ENCODE measurements at regions not wholly inside any gene's neighbourhood (a gene's known extent, or its start where the extent isn't known, plus 50 kb on each side); places are given as distances from the start of the nearest gene placed in this dataset.
"Not testable (repeated sequence)": the region's sequence is repeated elsewhere in the genome, so short reads cannot be mapped to it uniquely, and the experiment has no call there.

- no peak overlapping the region for H3K4me3 ChIP-seq (ENCODE audit: low read depth in 1 of 2, low read length in 2 of 2)
- H3K36me3 ChIP-seq (ENCODE audit: insufficient read depth, low read length), result no peaks in the 10 kb centered on the region
- H3K27ac ChIP-seq (ENCODE audit: low read depth, low read length), result no peak overlapping the region
- no peaks in the 10 kb centered on the region for H3K4me1 ChIP-seq (ENCODE audit: insufficient read depth, low read length)
- no peak overlapping the region for H3K9ac ChIP-seq (ENCODE audit: low read length)
- no peaks in the 10 kb centered on the region for H3K9me3 ChIP-seq (ENCODE audit: low read length)
- no peaks in the 10 kb centered on the region for H3K27me3 ChIP-seq (ENCODE audit: control insufficient read depth in 1 of 2, insufficient read depth in 2 of 2, low read length in 2 of 2)
Measured at GRCh38 chr20:41747226-41747625, 129.0 kb upstream of the CHD6 start.

DNA sequence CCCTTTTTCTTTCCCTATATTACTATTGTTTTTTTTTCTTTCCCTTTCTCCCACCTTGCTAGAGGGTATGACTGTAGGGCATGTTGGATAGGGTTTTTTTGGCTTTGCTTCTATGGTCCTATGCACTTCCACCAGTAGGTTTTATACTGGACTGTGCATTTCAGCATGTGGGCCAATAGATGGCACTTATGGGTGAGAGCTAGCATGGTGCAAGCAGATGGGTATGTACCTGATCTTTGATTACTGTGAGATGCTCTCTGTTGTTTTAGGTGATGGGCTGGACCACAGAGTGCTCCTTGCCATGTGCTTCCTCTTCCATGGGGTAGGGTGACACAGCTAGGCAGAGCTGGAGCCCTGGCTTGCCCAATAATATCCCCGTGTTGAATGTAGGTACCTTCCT is 128.5 kb upstream of the CHD6 start:
- Histone ChIP-seq H3K9ac (ENCODE audit: low read length) (no peak overlapping the region), H3K4me3 (ENCODE audit: low read depth in 1 of 2, low read length in 2 of 2) (no peak overlapping the region), H3K36me3 (ENCODE audit: insufficient read depth, low read length) (no peaks in the 10 kb centered on the region), H3K27me3 (ENCODE audit: control insufficient read depth in 1 of 2, insufficient read depth in 2 of 2, low read length in 2 of 2) (no peaks in the 10 kb centered on the region), H3K9me3 (ENCODE audit: low read length) (no peaks in the 10 kb centered on the region), H3K27ac (ENCODE audit: low read depth, low read length) (no peak overlapping the region), H3K4me1 (ENCODE audit: insufficient read depth, low read length) (no peaks in the 10 kb centered on the region)

GRCh38 chr20:41738604-41739206 is 120.5 kb upstream of the CHD6 start:
- H3K4me1 ChIP-seq (ENCODE audit: insufficient read depth, low read length), result no peaks in the 10 kb centered on the region
- no peaks in the 10 kb centered on the region for H3K27me3 ChIP-seq (ENCODE audit: control insufficient read depth in 1 of 2, insufficient read depth in 2 of 2, low read length in 2 of 2)
- H3K27ac ChIP-seq (ENCODE audit: low read depth, low read length), result no peak overlapping the region
- no peak overlapping the region for H3K9ac ChIP-seq (ENCODE audit: low read length)
- H3K36me3 ChIP-seq (ENCODE audit: insufficient read depth, low read length), result no peaks in the 10 kb centered on the region
- H3K9me3 ChIP-seq (ENCODE audit: low read length), result no peaks in the 10 kb centered on the region
- H3K4me3 ChIP-seq (ENCODE audit: low read depth in 1 of 2, low read length in 2 of 2), result no peak overlapping the region

- no peak overlapping the region for H3K27ac ChIP-seq (ENCODE audit: low read depth, low read length)
- no peak overlapping the region for H3K9ac ChIP-seq (ENCODE audit: low read length)
- no peaks in the 10 kb centered on the region for H3K4me1 ChIP-seq (ENCODE audit: insufficient read depth, low read length)
- H3K27me3 ChIP-seq (ENCODE audit: control insufficient read depth in 1 of 2, insufficient read depth in 2 of 2, low read length in 2 of 2), result no peaks in the 10 kb centered on the region
- no peaks in the 10 kb centered on the region for H3K9me3 ChIP-seq (ENCODE audit: low read length)
- H3K4me3 ChIP-seq (ENCODE audit: low read depth in 1 of 2, low read length in 2 of 2), result no peak overlapping the region
- no peaks in the 10 kb centered on the region for H3K36me3 ChIP-seq (ENCODE audit: insufficient read depth, low read length)
Measured at GRCh38 chr20:41735949-41736348, 117.8 kb upstream of the CHD6 start.

GRCh38 chr20:41734506-41734945 is 116.3 kb upstream of the CHD6 start:
- H3K27ac ChIP-seq (ENCODE audit: low read depth, low read length), result no peak overlapping the region
- H3K36me3 ChIP-seq (ENCODE audit: insufficient read depth, low read length), result no peaks in the 10 kb centered on the region
- H3K9ac ChIP-seq (ENCODE audit: low read length), result no peak overlapping the region
- no peaks in the 10 kb centered on the region for H3K4me1 ChIP-seq (ENCODE audit: insufficient read depth, low read length)
- no peaks in the 10 kb centered on the region for H3K9me3 ChIP-seq (ENCODE audit: low read length)
- no peaks in the 10 kb centered on the region for H3K27me3 ChIP-seq (ENCODE audit: control insufficient read depth in 1 of 2, insufficient read depth in 2 of 2, low read length in 2 of 2)
- no peak overlapping the region for H3K4me3 ChIP-seq (ENCODE audit: low read depth in 1 of 2, low read length in 2 of 2)

DNA sequence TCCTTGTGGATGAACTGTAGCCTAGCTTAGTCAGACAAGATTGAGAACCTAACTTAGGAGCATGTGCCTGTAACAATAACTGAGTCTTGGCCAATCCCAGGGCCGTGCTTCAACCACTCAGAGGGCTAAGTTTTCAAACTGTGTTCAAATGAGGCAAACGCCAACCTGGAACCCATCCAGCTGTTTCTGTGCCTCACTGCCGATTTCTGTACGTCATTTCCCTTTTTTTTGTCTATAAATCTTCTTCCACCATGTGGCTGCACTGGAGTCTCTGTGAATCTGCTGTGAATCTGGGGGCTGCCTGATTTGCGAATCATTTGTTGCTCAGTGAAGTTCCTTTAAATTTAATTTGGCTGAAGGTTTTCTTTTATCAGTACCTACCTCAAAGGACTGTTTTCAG is 115.0 kb upstream of the CHD6 start:
- no peaks in the 10 kb centered on the region for H3K27me3 ChIP-seq (ENCODE audit: control insufficient read depth in 1 of 2, insufficient read depth in 2 of 2, low read length in 2 of 2)
- no peak overlapping the region for H3K27ac ChIP-seq (ENCODE audit: low read depth, low read length)
- no peak overlapping the region for H3K4me3 ChIP-seq (ENCODE audit: low read depth in 1 of 2, low read length in 2 of 2)
- H3K9ac ChIP-seq (ENCODE audit: low read length), result no peak overlapping the region
- no peaks in the 10 kb centered on the region for H3K4me1 ChIP-seq (ENCODE audit: insufficient read depth, low read length)
- no peaks in the 10 kb centered on the region for H3K9me3 ChIP-seq (ENCODE audit: low read length)
- no peaks in the 10 kb centered on the region for H3K36me3 ChIP-seq (ENCODE audit: insufficient read depth, low read length)

- not testable (repeated sequence) for H3K27me3 ChIP-seq (ENCODE audit: control insufficient read depth in 1 of 2, insufficient read depth in 2 of 2, low read length in 2 of 2); H3K4me1 ChIP-seq (ENCODE audit: insufficient read depth, low read length); H3K9ac ChIP-seq (ENCODE audit: low read length); H3K36me3 ChIP-seq (ENCODE audit: insufficient read depth, low read length); H3K4me3 ChIP-seq (ENCODE audit: low read depth in 1 of 2, low read length in 2 of 2); H3K9me3 ChIP-seq (ENCODE audit: low read length); H3K27ac ChIP-seq (ENCODE audit: low read depth, low read length)
Measured at GRCh38 chr20:41731198-41731597, 113.0 kb upstream of the CHD6 start.

- not testable (repeated sequence) for H3K27ac ChIP-seq (ENCODE audit: low read depth, low read length); H3K4me1 ChIP-seq (ENCODE audit: insufficient read depth, low read length); H3K9ac ChIP-seq (ENCODE audit: low read length)
Measured at GRCh38 chr20:41727681-41728080, 109.5 kb upstream of the CHD6 start.

GRCh38 chr20:41726727-41727126 is 108.5 kb upstream of the CHD6 start:
- H3K9ac ChIP-seq (ENCODE audit: low read length), result no peak overlapping the region
- H3K27me3 ChIP-seq (ENCODE audit: control insufficient read depth in 1 of 2, insufficient read depth in 2 of 2, low read length in 2 of 2), result no peaks in the 10 kb centered on the region
- no peaks in the 10 kb centered on the region for H3K36me3 ChIP-seq (ENCODE audit: insufficient read depth, low read length)
- H3K27ac ChIP-seq (ENCODE audit: low read depth, low read length), result no peak overlapping the region
- H3K4me3 ChIP-seq (ENCODE audit: low read depth in 1 of 2, low read length in 2 of 2), result no peak overlapping the region
- no peaks in the 10 kb centered on the region for H3K4me1 ChIP-seq (ENCODE audit: insufficient read depth, low read length)
- no peaks in the 10 kb centered on the region for H3K9me3 ChIP-seq (ENCODE audit: low read length)

More at GRCh38 chr20:41727681-41728080, 109.5 kb upstream of the CHD6 start:
- not testable (repeated sequence) for H3K36me3 ChIP-seq (ENCODE audit: insufficient read depth, low read length); H3K4me3 ChIP-seq (ENCODE audit: low read depth in 1 of 2, low read length in 2 of 2); H3K27me3 ChIP-seq (ENCODE audit: control insufficient read depth in 1 of 2, insufficient read depth in 2 of 2, low read length in 2 of 2); H3K9me3 ChIP-seq (ENCODE audit: low read length)

GRCh38 chr20:41719151-41719550 is 101.0 kb upstream of the CHD6 start:
- H3K27ac ChIP-seq (ENCODE audit: low read depth, low read length), result no peak overlapping the region
- no peak overlapping the region for H3K4me3 ChIP-seq (ENCODE audit: low read depth in 1 of 2, low read length in 2 of 2)
- no peaks in the 10 kb centered on the region for H3K4me1 ChIP-seq (ENCODE audit: insufficient read depth, low read length)
- no peaks in the 10 kb centered on the region for H3K36me3 ChIP-seq (ENCODE audit: insufficient read depth, low read length)
- H3K9ac ChIP-seq (ENCODE audit: low read length), result no peak overlapping the region
- H3K9me3 ChIP-seq (ENCODE audit: low read length), result no peaks in the 10 kb centered on the region
- H3K27me3 ChIP-seq (ENCODE audit: control insufficient read depth in 1 of 2, insufficient read depth in 2 of 2, low read length in 2 of 2), result no peaks in the 10 kb centered on the region

DNA sequence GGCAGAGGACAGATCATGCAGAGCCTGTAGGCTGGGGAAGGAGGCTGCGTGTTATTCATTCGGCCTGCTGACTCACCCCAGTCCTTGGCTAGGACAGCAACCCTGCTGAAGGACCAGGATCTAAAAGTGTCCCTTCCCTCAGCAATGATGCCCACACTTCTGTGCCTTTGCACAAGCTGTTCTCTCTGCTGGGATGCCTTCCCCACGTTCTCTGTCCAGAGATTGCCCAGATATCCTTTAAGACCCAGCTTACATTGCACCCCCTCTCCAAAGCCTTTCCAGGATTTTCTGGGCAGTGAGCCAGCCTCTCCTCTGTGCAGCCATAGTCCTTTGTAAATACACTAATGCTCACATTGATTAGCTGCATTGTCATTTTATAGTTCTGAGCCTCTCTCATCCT is 99.3 kb upstream of the CHD6 start:
- Histone ChIP-seq H3K27ac (ENCODE audit: low read depth, low read length) (no peak overlapping the region), H3K4me1 (ENCODE audit: insufficient read depth, low read length) (no peaks in the 10 kb centered on the region), H3K36me3 (ENCODE audit: insufficient read depth, low read length) (no peaks in the 10 kb centered on the region), H3K9ac (ENCODE audit: low read length) (no peak overlapping the region), H3K27me3 (ENCODE audit: control insufficient read depth in 1 of 2, insufficient read depth in 2 of 2, low read length in 2 of 2) (no peaks in the 10 kb centered on the region), H3K4me3 (ENCODE audit: low read depth in 1 of 2, low read length in 2 of 2) (no peak overlapping the region), H3K9me3 (ENCODE audit: low read length) (no peaks in the 10 kb centered on the region)

DNA sequence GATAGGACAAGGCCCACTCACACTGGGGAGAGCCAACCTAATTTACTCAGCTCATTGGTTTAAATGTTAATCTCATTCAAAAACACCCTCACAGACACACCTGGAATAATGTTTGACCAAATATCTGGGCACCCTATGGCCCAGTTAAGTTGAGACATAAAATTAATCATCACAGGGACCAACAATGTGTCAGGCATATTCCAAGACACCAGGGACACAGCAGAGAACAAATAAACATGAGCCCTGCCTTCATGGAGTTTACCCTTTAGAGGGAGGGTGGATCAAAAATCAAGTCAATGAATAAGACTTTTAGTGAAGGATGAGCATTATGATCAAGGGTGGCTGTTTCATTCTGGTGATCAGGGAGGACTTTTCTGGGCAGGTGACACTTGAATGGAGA is 98.7 kb upstream of the CHD6 start:
- no peaks in the 10 kb centered on the region for H3K36me3 ChIP-seq (ENCODE audit: insufficient read depth, low read length)
- H3K4me1 ChIP-seq (ENCODE audit: insufficient read depth, low read length), result no peaks in the 10 kb centered on the region
- H3K9ac ChIP-seq (ENCODE audit: low read length), result no peak overlapping the region
- no peak overlapping the region for H3K4me3 ChIP-seq (ENCODE audit: low read depth in 1 of 2, low read length in 2 of 2)
- H3K27ac ChIP-seq (ENCODE audit: low read depth, low read length), result no peak overlapping the region
- H3K9me3 ChIP-seq (ENCODE audit: low read length), result no peaks in the 10 kb centered on the region
- H3K27me3 ChIP-seq (ENCODE audit: control insufficient read depth in 1 of 2, insufficient read depth in 2 of 2, low read length in 2 of 2), result no peaks in the 10 kb centered on the region
